ENCODE measurements at regions not wholly inside any gene's neighbourhood (a gene's known extent, or its start where the extent isn't known, plus 50 kb on each side); places are given as distances from the start of the nearest gene placed in this dataset.

DNA sequence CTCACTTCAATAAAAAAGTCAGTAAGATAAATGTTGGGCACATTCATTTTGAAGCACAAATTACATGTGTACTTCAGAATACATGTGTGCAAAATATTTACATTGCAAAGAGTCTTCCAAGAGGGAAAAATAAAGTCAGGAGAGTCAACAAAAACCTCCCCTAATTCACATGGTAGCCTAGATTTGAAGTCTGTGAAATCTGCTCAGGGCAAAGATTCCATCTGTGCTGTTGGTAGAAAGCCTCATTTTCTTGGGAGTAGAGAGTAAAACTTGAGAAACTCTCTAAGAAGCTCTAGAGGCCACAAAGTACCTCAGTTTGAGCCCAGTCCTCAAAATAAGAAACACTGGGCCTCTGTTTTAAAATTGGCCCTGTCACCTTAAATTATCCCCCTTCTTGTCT, 303.4 kb downstream of the RAB28 start:
- DNase-seq (ENCODE audit: low read depth in 2 of 2): no peak
- TF ChIP-seq CTCF (IDR thresholded peaks at IDR 0.05; ENCODE audit: low read depth, low read length): no peak
- no peak overlapping the region for H3K4me3 ChIP-seq (replicated peaks in 1 of 2; ENCODE audit: low read depth in 2 of 2, low read length in 2 of 2)

- TF ChIP-seq CTCF (IDR thresholded peaks at IDR 0.05; ENCODE audit: low read depth, low read length): no peak
- no peak for DNase-seq (ENCODE audit: low read depth in 2 of 2)
- H3K4me3 ChIP-seq (replicated peaks in 1 of 2; ENCODE audit: low read depth in 2 of 2, low read length in 2 of 2): no peak overlapping the region
Observed at GRCh38 chr4:13178621-13179020, 305.5 kb downstream of the RAB28 start.

DNA sequence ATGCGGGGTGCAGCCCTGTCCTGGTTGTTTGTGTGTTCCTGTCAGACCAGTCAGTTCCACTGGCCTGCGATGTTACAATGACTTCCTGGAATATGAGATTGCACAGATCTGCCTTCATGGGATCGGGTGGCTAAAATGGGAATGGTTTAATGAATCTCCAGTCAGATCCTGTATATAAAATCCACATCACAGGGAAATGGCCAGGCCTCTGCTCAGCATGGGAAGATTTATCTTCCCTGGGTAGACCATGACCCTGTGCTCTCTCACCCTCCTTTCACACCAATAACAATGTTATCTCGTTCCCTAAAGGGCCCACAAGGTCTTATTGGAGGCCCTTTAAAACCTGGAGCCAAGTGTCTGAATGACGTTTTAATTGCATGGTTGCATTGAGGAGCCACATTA, 307.4 kb downstream of the RAB28 start:
- DNase-seq (ENCODE audit: low read depth in 2 of 2): no peak
- no peak for TF ChIP-seq CTCF (IDR thresholded peaks at IDR 0.05; ENCODE audit: low read depth, low read length)
- H3K4me3 ChIP-seq (replicated peaks in 1 of 2; ENCODE audit: low read depth in 2 of 2, low read length in 2 of 2): no peak overlapping the region

DNA sequence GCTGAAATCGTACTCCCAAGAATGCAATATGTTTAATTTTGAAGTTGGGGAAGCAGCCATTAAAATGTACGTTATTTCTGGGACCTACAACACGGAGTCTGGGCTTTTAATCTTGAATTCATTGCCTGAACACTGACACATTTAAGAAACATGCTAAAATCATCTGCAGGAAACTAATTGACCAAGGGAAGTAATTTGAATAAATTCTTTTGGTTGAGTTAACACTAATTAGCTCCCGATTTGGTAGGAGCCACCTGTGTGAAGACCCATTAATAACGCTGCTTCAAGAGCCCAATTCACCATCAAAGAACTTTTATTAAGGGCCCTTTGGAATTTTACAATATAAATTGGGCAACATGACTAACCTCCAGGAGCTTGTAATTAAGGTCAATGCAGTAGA, 309.2 kb downstream of the RAB28 start:
- TF ChIP-seq CTCF (IDR thresholded peaks at IDR 0.05; ENCODE audit: low read depth, low read length): no peak
- no peak overlapping the region for H3K4me3 ChIP-seq (replicated peaks in 1 of 2; ENCODE audit: low read depth in 2 of 2, low read length in 2 of 2)
- DNase-seq (ENCODE audit: low read depth in 2 of 2): no peak

GRCh38 chr4:13174001-13174400, 310.1 kb downstream of the RAB28 start:
- TF ChIP-seq CTCF (IDR thresholded peaks at IDR 0.05; ENCODE audit: low read depth, low read length): no peak
- DNase-seq (ENCODE audit: low read depth in 2 of 2): peak; percentile 3 to 28
- H3K4me3 ChIP-seq (replicated peaks in 1 of 2; ENCODE audit: low read depth in 2 of 2, low read length in 2 of 2): no peak overlapping the region

DNA sequence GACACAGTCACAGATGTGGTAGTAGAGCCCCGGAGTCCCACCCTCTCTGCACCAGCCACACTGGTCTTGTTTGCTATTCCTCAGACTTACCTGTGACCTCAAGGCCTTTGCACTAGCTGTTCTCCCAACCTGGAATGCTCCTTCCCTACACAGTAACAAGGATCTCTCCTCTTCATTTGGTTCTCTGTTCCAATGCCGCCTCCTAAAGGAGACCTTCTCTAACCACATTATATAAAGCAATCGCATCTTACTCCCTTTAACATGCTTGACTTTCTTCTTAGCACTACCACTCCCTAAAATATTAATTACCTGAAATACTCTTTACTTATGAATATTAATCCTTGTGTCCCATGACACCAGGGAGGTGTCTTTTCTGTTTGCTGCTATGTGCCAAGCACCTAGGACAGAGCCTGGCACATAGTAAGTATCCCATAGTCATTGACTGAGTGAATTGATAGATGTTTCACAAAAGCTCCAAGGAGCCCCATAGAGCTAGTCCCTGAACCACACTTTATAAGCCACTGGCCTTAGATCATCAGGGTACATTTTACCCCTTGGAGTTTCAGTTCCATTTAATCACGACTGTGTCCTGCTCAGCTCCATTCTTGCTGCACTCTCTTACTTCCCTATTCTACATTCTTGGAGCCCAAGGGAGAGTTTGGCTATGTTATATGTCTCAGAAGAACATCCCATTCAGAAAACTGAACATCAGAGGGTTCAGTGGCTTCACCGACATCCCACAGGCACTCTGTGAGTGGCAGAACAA, 312.7 kb downstream of the RAB28 start:
- DNase-seq (ENCODE audit: low read depth in 2 of 2): no peak
- H3K4me3 ChIP-seq (replicated peaks in 1 of 2; ENCODE audit: low read depth in 2 of 2, low read length in 2 of 2): no peak overlapping the region
- no peak for TF ChIP-seq CTCF (IDR thresholded peaks at IDR 0.05; ENCODE audit: low read depth, low read length)

Data from cardiac fibroblast (primary cell).